CD4-positive, alpha-beta T cell treated with Interleukin-1 beta for 1 hour (primary cell): ENCODE measurements at regions not wholly inside any gene's neighbourhood (a gene's known extent, or its start where the extent isn't known, plus 50 kb on each side); places are given as distances from the start of the nearest gene placed in this dataset.

Source experiments
- DNase-seq, 2 donors: peaks; one replicate each; pipeline ENCODE4 v3.0.0-alpha.2; 2020 to 2022

DNA sequence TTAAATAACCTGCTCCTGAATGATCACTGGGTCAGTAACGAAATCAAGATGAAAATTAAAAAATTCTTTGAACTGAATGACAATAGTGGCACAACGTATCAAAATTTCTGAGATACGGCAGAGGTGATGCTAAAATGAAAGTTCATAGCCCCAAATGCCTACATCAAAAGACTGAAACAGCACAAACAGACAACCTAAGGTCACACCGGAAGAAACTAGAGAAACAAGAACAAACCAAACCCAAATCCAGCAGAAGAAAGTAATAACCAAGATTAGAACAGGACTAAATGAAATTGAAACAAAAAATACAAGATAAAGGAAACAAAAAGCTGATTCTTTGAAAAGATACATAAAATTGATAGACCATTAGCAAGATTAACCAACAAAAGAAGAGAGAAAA is 324.1 kb downstream of the RBM26 start:
- no peak for DNase-seq

DNA sequence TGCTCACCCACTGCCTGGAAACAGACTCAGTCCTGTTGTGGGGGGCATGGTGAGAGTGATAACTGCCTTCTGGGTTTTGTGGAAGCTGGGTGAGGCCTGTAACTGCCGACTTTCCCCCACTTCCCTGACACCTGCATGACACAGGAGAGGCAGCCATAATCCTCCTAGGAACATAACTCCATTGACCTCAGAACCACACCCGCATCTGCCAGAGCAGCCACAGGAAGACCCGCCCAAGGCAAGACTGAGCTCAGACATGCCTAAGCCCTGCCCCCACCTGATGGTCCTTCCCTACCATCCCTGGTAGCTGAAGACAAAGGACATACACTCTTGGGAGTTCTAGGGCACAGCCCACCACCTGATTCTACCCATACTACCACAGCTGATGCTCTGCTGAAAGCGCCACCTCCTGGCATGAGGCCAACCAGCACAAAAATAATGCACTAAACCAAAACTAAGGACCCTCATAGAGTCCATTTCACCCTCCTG is 326.7 kb downstream of the RBM26 start:
- DNase-seq: no peak

DNA sequence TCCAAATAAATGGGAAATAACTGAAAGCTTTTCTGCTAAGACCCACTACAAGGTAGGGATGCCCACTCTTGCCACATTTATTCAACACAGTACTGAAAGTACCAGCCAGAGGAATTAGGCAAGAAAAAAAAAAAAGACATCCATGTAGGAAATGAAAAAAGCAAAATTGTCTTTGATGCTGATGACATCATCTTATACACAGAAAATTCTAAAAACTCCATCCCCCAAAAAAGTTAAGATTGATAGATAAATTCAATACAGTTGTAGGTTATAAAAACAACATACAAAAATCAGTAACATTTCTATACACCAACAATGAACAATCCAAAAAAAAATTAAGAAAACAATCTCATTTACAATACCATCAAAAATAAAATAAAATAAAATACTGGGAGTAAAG is 330.4 kb downstream of the RBM26 start:
- DNase-seq: no peak

DNA sequence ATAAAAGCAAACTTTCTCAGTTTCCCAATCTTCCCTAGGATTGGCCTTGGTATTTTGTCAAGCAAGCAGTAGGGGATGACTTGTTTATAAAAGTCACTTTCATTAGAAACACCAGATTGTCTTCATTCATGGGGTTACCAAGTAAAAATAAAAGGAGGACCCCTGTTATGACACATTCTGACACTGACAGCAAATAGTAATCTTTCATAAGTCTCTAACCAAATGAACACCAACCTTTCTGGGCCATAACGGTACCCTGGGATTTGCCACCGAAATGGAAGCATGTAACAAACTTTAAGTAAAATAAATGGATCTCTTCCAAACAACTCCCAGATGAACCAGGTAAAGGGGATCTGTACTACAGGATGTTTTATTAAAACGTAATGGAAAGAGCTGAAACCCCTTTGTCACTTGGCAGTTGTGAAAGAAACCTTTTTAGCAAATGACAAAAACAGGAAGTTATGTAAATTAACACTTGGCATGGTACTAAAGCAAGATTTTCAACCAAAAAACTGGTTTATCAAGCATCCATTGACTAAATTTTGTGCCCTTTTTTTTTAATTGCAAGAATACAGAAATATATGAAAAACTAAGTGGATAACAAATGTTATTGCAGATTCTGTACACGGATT is 335.6 kb downstream of the RBM26 start:
- DNase-seq: no peak

DNA sequence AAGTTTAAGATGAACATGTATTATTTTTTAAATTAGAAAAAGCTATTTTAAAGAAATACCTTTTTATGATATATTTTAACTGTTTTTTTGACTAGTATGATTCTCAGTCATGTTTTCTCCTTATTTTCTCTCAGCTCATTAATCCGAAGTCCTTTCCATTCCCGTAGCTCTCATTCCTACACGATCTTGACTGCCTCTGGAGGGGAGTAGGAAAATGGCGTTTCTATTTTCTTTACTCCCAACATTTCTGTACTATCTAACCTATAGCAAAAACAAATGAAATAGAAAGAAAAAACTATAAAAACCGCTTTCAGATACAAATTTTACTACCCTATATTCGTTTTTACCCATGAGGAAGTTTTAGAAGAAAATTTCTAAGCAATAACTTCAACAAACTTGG is 343.8 kb downstream of the RBM26 start:
- no peak for DNase-seq

DNA sequence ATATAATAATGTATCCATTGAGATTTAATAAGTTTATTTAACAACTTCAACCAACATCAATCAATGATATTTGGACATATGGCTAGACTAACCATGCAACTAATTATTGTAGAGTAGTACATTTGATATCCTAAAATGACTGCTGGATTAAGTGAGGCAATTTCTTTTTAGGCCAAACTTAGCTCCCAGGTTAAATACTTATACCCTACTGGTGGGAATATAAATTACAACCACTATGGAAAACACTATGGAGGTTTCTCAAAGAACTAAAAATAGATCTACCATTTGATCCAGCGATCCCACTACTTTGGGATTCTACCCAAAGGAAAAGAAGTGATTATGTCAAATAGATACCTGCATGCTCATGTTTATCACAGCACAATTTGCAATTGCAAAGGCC is 345.8 kb downstream of the RBM26 start:
- DNase-seq: no peak

DNA sequence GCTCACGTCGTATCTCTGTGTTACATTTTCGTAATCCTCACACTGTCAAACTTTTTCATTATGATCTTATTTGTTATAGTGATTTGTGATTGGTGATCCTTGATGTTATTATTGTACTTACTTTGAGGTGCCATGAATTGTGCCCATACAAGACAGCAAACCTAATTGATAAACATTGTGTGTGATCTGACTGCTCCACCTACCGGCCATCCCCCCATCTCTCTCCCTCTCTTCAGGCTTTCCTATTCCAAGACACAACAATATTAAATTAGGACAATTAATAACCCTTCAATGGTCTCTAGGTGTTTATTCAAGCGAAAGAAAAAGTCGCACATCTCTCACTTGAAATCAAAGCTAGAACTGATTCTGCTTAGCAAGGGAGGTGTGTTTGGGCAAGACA is 349.3 kb downstream of the RBM26 start:
- no peak for DNase-seq

DNA sequence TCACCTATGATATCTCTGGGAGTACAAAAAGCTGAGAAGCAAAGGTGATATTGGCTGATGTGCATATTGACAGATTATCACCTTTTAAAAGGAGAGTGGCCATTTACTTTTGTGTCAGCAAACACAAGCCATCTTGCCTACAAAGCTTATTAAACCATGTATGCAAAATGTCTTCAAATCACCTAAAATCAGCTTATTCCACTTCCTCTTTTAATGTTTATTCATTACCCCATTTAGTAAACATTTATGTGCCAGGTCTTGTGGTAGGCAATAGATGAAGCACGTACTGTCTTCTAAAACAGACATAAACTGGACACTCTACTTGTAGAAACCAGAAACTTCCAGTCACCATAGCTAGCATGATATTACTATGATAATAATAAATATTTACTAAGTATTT is 354.6 kb downstream of the RBM26 start:
- no peak for DNase-seq

DNA sequence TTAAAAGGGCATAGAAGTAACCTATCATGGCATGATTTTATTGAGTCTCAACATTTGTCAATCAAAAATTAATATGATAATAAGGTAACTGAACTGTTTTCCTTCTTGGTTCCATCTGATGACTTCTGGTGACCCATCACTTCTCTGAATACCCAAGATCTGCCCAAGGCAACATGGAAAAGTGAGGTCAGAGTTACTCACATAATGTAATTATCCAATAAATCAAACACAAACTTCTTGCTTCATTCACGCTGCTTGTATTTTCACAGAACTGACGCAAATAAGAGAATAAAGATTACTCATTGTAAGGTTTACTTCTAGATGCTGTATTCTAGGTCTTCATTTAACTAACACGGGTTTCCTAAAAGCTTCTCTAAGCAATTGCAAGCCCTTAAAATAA is 361.6 kb downstream of the RBM26 start:
- no peak for DNase-seq

DNA sequence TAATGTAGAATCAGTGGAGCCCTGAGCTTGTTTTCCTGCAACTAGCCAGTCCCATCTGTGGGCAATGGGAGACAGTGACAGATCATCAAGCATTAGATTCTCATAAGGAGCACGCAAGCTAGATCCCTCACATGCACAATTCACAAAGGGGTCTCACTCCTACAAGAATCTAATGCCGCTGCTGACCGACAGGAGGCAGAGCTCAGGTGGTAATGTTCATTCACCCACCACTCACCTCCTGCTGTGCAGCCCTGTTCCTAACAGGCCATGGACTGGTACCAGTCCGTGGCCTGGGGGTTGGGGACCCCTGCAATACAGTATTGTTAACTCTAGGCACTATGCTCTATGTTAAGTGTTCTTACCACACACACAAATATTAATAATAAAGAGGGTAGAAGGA is 362.8 kb downstream of the RBM26 start:
- DNase-seq: no peak

DNA sequence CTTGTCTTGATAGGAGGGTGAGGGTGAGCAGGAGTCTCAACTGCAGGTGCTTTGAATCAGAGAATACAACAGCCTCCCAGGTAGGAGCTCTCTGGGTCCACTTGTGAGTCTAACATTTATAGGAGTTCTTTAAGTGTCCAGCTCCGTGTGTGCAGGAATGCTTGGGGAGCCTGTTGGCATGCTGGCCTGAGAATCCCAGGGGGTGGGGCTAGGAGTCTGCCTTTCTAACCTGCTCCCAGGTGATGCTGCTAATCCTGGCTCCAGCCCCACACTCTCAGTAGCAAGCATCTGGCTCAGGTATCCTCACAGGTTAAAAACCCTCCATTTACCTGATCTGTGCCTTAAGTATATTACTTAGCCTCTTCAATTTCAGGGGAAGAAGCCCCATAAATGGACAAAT is 368.9 kb downstream of the RBM26 start:
- DNase-seq: no peak

DNA sequence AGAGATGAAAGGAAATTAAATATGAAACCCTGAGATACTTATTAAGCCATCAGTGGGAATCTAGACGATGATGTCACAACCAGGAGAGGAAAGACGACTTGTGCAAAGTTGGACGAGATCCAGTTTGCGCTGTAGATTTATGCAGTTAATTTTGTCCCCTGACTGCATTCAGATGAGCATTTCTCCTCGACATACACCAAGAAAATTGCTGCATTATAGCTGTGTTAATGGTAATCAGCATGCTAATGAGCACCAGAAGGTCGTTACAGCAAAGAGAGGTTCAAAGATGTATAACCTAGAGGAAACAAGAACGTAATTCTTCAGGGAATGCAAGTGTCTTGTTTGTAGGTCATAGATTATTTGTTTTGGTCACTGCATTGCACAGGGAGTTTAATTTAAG is 371.7 kb downstream of the RBM26 start:
- DNase-seq: no peak

DNA sequence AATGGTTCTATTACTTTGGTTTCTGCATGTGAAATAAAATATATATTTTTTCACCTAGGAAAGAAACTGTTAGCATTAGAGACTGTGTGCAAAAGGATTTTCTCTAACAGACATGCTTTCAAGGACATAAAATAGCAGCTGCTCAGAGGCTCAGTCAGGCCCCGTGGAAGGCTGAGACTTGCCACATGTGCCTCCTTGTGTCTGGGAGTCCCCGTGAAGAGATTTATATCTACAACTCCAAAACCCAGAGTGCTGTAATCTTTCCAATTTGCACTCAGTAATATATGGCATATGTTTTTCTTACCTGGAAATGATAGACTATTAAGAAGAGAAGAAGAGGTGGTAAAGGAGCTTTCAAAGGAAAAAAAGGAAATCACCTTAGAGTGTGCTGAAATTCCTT is 371.6 kb upstream of the OBI1 start:
- no peak for DNase-seq

DNA sequence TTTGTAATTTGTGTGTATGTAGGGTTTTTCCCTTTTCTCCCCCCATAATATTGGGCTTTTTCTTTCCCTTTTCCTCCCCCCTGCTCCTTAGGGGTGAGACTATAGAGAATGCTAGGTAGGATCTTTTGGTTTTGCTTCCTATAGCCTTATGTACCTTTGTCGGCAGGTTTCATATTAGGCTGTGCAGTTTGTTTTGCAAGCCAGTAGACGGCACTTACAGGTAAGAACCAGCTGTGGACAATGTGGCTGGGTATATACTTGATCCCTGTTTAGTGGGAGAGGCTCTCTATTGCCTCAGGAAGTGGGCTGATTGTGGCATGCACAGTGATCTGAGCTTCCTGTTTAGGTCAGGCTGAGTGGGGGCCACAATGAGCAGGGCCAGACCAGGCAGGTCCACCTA is 359.2 kb upstream of the OBI1 start:
- no peak for DNase-seq

DNA sequence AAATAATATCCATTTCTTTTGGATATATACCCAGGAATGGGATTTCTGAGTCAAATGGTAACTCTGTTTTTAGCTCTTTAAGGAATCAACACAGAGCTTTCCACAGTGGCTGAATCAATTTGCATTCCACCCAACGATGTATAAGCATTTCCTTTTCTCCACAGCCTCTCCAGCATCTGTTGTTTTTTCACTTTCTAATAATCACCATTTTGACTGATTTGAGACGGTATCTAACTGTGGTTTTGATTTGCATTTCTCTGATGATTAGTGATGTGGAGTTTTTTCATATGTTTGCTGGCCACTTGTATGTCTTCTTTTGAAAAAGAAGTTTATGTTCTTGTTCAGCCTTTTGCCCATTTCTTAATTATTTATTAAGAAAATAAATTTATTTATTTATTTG is 352.2 kb upstream of the OBI1 start:
- no peak for DNase-seq

DNA sequence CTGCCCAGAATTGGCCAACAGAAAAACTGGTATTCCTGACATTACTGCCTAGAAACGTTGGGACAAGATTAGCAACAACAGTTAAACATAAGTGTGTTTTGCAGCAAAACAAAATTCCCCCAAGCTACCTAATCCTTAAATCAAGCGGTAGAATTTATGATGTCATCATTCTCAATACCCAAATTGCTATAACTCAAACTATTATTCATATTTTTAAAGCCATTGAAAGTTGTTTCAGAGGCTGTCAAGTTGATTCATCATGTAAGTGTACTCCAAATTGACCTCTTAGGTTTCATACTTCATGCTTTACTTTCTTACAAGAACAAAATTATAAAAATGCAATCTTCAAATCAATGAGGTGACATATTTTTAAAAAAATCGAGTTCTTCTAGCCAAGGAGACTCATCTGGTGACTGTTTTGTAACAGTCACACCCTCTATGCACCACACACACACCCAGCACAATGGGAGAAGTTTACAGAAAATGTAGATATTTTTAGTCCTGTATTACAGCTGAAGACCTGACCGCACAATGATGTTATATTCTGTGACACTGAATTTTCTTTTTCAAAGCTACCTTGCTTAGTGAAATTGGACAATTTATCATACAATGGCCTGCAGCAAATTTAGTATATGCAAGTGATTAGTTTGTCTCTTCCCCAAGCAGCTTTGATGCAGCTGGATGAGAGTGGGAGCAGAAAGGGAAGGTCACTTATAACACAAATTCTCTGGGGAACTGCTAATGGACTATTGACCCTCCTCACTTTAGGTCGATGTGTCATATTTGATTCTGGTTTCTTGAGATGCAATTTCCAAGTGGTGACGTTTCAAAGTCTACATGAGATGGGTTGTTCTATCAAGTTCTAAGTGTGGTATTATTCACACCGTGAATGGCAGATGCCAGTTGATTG is 345.3 kb upstream of the OBI1 start:
- no peak for DNase-seq

DNA sequence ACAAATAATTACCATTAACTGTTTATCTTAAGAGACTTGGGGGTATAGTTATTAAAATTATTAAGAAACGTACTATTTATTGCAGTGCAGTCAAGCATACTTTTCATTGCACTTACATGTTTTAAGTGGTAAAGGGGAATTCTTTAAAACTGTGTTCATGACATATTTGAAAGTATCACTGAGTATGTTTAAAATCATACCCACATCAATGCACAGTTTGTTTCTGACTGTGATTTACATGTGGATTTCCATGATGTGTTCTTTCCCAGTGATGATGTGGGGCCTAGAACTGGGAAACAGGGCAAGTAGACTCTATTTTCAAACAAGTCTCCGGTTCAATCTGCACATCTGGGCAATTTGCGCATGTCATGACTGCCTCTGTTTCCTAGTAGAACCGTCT is 340.5 kb upstream of the OBI1 start:
- no peak for DNase-seq

DNA sequence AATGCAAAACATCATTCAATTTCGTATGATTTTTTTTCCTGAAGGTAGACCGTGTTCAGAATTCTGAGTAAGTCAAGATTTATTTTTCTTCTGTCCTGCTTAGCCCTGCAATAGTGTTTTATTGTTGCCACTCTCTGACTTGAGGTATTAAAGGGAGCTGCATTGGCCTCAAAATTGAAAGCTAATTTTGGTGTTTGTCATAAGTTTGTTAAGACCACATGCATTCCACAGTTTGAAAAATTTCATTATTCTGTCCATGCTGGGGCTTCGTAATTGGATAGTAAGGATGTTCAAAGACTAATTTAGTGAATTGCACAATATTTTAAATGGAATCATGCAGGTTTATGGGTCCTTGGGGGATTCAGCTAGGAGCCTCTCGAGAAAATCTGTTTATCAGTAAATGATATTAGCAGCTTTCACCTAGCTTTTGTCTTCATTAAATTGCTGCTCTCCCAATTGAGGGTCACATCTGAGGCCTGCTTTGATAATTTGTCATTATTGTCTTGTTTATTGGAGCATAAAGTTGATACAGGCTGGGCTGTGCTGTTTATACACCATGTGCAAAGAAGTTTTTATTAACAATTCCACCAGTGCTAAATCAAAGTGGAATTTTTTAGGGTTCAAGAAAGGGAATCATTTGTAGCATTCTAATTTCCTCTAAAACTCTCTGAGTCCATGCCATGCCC is 339.8 kb upstream of the OBI1 start:
- no peak for DNase-seq

DNA sequence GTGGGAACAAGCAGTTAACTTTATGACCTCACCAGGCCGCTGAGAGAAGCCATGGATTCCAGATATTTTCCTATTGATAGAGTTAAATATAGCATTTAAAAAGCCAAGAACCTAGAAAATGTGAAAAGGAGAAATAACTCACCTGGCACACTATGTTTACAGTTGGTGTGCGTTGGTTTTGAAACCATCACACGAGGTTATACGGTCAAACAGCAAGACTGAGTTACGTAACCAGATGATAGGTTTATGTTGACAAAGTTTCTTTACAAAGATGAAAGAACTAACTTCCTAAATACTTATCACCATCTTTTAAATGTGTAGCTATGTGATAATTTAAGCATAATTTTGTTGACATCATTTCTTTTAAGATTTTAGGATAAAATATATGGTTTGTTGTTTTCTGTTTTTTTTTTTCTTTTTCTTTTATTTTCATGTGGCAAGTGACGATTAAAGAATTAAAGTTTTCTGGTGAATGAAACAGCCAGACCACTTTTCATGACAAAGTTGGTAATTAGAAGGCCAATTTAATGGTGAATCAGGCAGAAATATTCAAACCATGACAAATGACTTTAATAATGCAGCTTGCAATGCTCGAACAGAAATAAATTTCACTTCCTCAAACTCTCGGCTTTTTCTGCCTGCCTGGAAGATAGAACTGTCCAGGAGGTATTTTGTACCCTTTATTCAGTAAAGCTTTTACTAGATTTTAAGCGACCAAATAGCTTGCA is 339.1 kb upstream of the OBI1 start:
- DNase-seq: no peak

DNA sequence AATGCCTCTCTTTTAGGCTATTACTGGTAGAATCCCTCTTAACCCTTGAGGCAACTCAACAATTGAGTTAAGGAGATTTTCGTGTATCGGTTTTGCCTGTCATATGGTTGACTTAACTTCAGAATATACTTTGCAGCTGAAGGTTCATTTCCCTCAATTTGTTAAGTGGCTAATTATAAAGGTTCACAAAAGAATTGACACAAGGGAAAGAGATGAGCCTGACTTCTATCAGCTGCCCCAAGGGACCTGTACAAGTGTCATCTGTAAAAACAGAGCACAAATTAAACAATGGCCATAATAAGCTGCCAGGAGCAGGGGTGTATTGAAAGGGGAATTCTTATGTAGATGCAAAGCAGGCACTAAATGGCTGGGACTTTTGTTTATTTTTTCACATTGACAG is 334.8 kb upstream of the OBI1 start:
- DNase-seq: no peak

DNA sequence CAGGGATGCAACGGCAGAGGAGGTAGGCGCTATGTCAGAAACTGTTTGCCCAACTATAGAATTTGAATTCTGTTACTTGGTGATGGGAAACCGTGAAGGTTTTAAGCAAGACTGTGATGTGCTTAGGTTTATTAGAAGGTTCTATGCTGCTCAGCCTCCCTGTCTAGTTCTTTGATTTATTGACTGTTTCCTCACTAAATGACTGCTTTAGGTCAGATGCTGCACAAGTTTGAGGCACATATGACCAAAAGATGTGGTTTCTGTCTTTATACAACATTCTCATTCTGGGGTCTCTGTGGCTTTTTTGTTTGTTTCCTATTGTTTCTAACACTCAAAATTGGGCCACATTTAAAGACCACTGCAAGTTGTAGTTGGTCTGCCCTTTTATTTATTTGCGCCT is 323.0 kb upstream of the OBI1 start:
- no peak for DNase-seq

DNA sequence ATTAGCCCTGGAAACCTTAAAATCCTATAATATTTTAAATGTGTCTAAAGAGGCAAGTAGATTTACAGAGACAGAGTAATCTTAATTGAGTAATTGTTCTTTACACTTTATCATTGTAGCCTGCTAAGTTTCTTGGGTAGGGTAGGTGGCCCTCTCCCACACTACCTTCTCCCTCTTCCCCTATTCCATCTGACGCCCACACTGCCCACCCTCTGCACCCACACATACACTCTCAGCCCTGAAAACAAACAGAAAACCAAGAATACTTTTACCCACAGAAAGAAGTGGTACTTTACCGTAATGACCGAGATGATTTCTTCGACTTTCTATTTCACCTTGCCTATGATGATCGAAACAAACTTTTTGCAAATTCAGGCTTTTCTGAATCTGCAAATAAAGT is 320.4 kb upstream of the OBI1 start:
- DNase-seq: no peak

DNA sequence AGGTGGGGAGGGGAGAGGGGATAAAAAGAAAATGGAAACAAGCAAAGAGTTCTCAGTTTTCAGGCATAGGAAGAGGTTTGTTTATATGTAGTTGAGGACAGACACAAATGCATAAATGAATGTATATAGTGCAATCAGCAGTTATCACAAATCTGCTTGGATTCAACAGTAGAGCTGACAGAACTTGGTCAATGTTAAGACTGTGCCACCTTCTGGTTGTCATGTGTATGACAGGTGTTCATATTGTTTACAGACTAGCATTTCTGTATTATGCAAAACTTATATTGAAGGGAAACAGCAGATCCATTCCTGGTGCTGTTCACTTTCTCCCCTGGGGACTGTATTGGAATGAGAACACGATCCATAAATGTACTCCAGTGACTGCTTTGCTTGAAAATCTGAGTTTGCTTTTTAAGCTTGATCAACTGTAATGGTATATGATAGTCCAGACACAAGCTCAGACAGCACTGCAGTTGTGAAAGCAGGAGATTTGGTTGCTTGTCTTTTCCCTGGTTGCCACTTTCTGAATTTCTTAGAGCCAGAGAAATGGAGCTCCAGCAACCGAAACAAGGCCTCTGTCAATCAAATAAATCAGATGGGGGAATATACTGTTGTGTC is 319.5 kb upstream of the OBI1 start:
- peak; percentile 9 to 39 for DNase-seq
